ENCODE measurements at regions not wholly inside any gene's neighbourhood (a gene's known extent, or its start where the extent isn't known, plus 50 kb on each side); places are given as distances from the start of the nearest gene placed in this dataset.

- Histone ChIP-seq H3K9me3 (no peaks in the 10 kb centered on the region), H3K27ac (replicated peaks in 1 of 4) (no peak overlapping the region), H3K4me3 (no peak overlapping the region), H3K27me3 (no peaks in the 10 kb centered on the region), H3K36me3 (no peaks in the 10 kb centered on the region), H3K4me1 (no peaks in the 10 kb centered on the region)
- no peak for DNase-seq (ENCODE audit: extremely low spot score)
- intact Hi-C loops (cut with DNase I): no loop called here
- 37% methylated on average over 3 of the region's 3 CpGs for WGBS
- TF ChIP-seq EP300 (IDR thresholded peaks at IDR 0.05) (no peak), POLR2AphosphoS5 (IDR thresholded peaks at IDR 0.05) (no peak), CTCF (IDR thresholded peaks at IDR 0.05) (no peak), POLR2A (IDR thresholded peaks at IDR 0.05; ENCODE audit: low read depth) (no peak)
These were observed 422.1 kb upstream of the CDH5 start for GRCh38 chr16:65944361-65944760.

GRCh38 chr16:65940711-65941110 lies 425.8 kb upstream of the CDH5 start:
- 89% methylated on average over 1 of the region's 1 CpG for WGBS
- intact Hi-C loops (cut with DNase I): no loop called here
- Histone ChIP-seq H3K36me3 (no peaks in the 10 kb centered on the region), H3K27me3 (no peaks in the 10 kb centered on the region), H3K9me3 (no peaks in the 10 kb centered on the region), H3K4me1 (no peaks in the 10 kb centered on the region), H3K27ac (replicated peaks in 1 of 4) (no peak overlapping the region), H3K4me3 (no peak overlapping the region)
- TF ChIP-seq CTCF (IDR thresholded peaks at IDR 0.05) (no peak), POLR2AphosphoS5 (IDR thresholded peaks at IDR 0.05) (no peak), POLR2A (IDR thresholded peaks at IDR 0.05; ENCODE audit: low read depth) (no peak), EP300 (IDR thresholded peaks at IDR 0.05) (no peak)
- no peak for DNase-seq (ENCODE audit: extremely low spot score)

- no peaks in the 10 kb centered on the region for H3K9me3 ChIP-seq
- DNase-seq (ENCODE audit: extremely low spot score): no peak
- no peaks in the 10 kb centered on the region for H3K36me3 ChIP-seq
- TF ChIP-seq POLR2A (IDR thresholded peaks at IDR 0.05; ENCODE audit: low read depth) (no peak), CTCF (IDR thresholded peaks at IDR 0.05) (no peak), EP300 (IDR thresholded peaks at IDR 0.05) (no peak), POLR2AphosphoS5 (IDR thresholded peaks at IDR 0.05) (no peak)
- H3K27ac ChIP-seq (replicated peaks in 1 of 4): no peak overlapping the region
- H3K4me1 ChIP-seq: no peaks in the 10 kb centered on the region
- no peak overlapping the region for H3K4me3 ChIP-seq
- intact Hi-C loops (cut with DNase I): no loop called here
- no peaks in the 10 kb centered on the region for H3K27me3 ChIP-seq
- WGBS: 85% methylated on average over 1 of the region's 1 CpG
These were observed 428.4 kb upstream of the CDH5 start for GRCh38 chr16:65938083-65938482.

GRCh38 chr16:65937455-65937854 lies 429.0 kb upstream of the CDH5 start:
- intact Hi-C loops (cut with DNase I): no loop called here
- 88% methylated on average over 1 of the region's 1 CpG for WGBS
- Histone ChIP-seq H3K36me3 (no peaks in the 10 kb centered on the region), H3K4me1 (no peaks in the 10 kb centered on the region), H3K4me3 (no peak overlapping the region), H3K9me3 (no peaks in the 10 kb centered on the region), H3K27me3 (no peaks in the 10 kb centered on the region), H3K27ac (replicated peaks in 1 of 4) (no peak overlapping the region)
- DNase-seq (ENCODE audit: extremely low spot score): no peak
- no peak for TF ChIP-seq CTCF (IDR thresholded peaks at IDR 0.05)
- no peak for TF ChIP-seq POLR2AphosphoS5 (IDR thresholded peaks at IDR 0.05)
- no peak for TF ChIP-seq POLR2A (IDR thresholded peaks at IDR 0.05; ENCODE audit: low read depth)
- TF ChIP-seq EP300 (IDR thresholded peaks at IDR 0.05): no peak

GRCh38 chr16:65936096-65936495 lies 430.4 kb upstream of the CDH5 start:
- WGBS: 80% methylated on average over 2 of the region's 2 CpGs
- Histone ChIP-seq H3K9me3 (no peaks in the 10 kb centered on the region), H3K36me3 (no peaks in the 10 kb centered on the region), H3K4me1 (no peaks in the 10 kb centered on the region), H3K4me3 (no peak overlapping the region), H3K27ac (replicated peaks in 1 of 4) (no peak overlapping the region), H3K27me3 (no peaks in the 10 kb centered on the region)
- intact Hi-C loops (cut with DNase I): no loop called here
- TF ChIP-seq POLR2A (IDR thresholded peaks at IDR 0.05; ENCODE audit: low read depth): no peak
- TF ChIP-seq CTCF (IDR thresholded peaks at IDR 0.05): no peak
- TF ChIP-seq EP300 (IDR thresholded peaks at IDR 0.05): no peak
- DNase-seq (ENCODE audit: extremely low spot score): no peak
